ENCODE measurements at regions not wholly inside any gene's neighbourhood (a gene's known extent, or its start where the extent isn't known, plus 50 kb on each side); places are given as distances from the start of the nearest gene placed in this dataset.

- TF ChIP-seq TCF12 (IDR thresholded peaks at IDR 0.05) (no peak), EZH2phosphoT487 (IDR thresholded peaks at IDR 0.05; ENCODE audit: borderline replicate concordance, low read depth) (no peak), IRF3 (IDR thresholded peaks at IDR 0.05; ENCODE audit: low read depth, low read length) (no peak), TEAD4 (IDR thresholded peaks at IDR 0.05; ENCODE audit: borderline replicate concordance, insufficient read depth) (no peak), FOSL2 (IDR thresholded peaks at IDR 0.05; ENCODE audit: borderline replicate concordance, low read depth) (no peak), ZBTB33 (IDR thresholded peaks at IDR 0.05; ENCODE audit: borderline replicate concordance, low read depth) (no peak), RFX5 (IDR thresholded peaks at IDR 0.05; ENCODE audit: low read length) (no peak), NFIC (IDR thresholded peaks at IDR 0.05; ENCODE audit: borderline replicate concordance) (no peak), REST (IDR thresholded peaks at IDR 0.05; ENCODE audit: low read depth, low read length) (no peak), RCOR1 (IDR thresholded peaks at IDR 0.05; ENCODE audit: low read length) (no peak), EP300 (IDR thresholded peaks at IDR 0.05; ENCODE audit: borderline replicate concordance in 1 of 2, low read depth in 1 of 2, low read length in 1 of 2) (no peak), POLR2AphosphoS5 (IDR thresholded peaks at IDR 0.05; ENCODE audit: low read depth, low read length) (no peak), NRF1 (IDR thresholded peaks at IDR 0.05; ENCODE audit: low read depth, low read length) (no peak), JUND (IDR thresholded peaks at IDR 0.05) (no peak), MEF2A (IDR thresholded peaks at IDR 0.05; ENCODE audit: borderline replicate concordance, low read depth) (no peak)
- TF ChIP-seq, protein P1, sequence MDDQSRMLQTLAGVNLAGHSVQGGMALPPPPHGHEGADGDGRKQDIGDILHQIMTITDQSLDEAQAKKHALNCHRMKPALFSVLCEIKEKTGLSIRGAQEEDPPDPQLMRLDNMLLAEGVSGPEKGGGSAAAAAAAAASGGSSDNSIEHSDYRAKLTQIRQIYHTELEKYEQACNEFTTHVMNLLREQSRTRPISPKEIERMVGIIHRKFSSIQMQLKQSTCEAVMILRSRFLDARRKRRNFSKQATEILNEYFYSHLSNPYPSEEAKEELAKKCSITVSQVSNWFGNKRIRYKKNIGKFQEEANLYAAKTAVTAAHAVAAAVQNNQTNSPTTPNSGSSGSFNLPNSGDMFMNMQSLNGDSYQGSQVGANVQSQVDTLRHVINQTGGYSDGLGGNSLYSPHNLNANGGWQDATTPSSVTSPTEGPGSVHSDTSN (IDR thresholded peaks at IDR 0.05) = no peak
- TF ChIP-seq, protein P2, sequence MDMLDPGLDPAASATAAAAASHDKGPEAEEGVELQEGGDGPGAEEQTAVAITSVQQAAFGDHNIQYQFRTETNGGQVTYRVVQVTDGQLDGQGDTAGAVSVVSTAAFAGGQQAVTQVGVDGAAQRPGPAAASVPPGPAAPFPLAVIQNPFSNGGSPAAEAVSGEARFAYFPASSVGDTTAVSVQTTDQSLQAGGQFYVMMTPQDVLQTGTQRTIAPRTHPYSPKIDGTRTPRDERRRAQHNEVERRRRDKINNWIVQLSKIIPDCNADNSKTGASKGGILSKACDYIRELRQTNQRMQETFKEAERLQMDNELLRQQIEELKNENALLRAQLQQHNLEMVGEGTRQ (IDR thresholded peaks at IDR 0.05; ENCODE audit: borderline replicate concordance, low read depth, low read length) = no peak
- WGBS (ENCODE audit: low lambda C conversion rate) = 94% methylated on average over 6 of the region's 6 CpGs
- Histone ChIP-seq H4K20me1 (ENCODE audit: insufficient read depth) (no peaks in the 10 kb centered on the region), H3F3A (replicated peaks; ENCODE audit: insufficient read depth) (peaks cover 26% of the 10 kb centered on the region), H3K9me3 (no peaks in the 10 kb centered on the region), H3K79me2 (ENCODE audit: insufficient read depth) (no peaks in the 10 kb centered on the region), H2AFZ (ENCODE audit: low read depth) (0 out of 2 replicates have a peak overlapping the region, but pooled peaks have one; percentile 4), H3K9ac (no peak overlapping the region), H3K27ac (ENCODE audit: low read depth in 2 of 2, low read length in 1 of 2) (peak overlapping the region in 1 of 2 experiments; percentile 71; a peak in 2 of 4 replicates), H3K36me3 (replicated peaks in 1 of 2; ENCODE audit: control insufficient read depth in 1 of 2, insufficient read depth in 2 of 2, low read length in 1 of 2) (no peaks in the 10 kb centered on the region), H3K4me2 (0 out of 2 replicates have a peak overlapping the region, but pooled peaks have one; percentile 1), H3K4me1 (ENCODE audit: control insufficient read depth in 1 of 2, insufficient read depth in 2 of 2, low read depth in 1 of 2, low read length in 1 of 2) (peaks cover 0 to 41% of the 10 kb centered on the region in 2 experiments; a peak in 2 of 4 replicates), H3K9me2 (no peaks in the 10 kb centered on the region), H3K4me3 (ENCODE audit: low read depth in 2 of 2, low read length in 1 of 2) (no peak overlapping the region), H3K27me3 (ENCODE audit: insufficient read depth) (no peaks in the 10 kb centered on the region)
- ChIA-PET POLR2A (no interaction called here), CTCF (interaction anchor here (1.1 to 1.4 kb wide), 2 partner anchors 18 to 22 kb away, joined by 3 to 4 read pairs; no protein-coding TSS in a partner anchor)
- no peak for DNase-seq
Observed at GRCh38 chr5:17114233-17114632, 103.2 kb upstream of the BASP1 start.

All from SK-N-SH (cell line).